CD8-positive, alpha-beta memory T cell (primary cell): ENCODE measurements at regions not wholly inside any gene's neighbourhood (a gene's known extent, or its start where the extent isn't known, plus 50 kb on each side); places are given as distances from the start of the nearest gene placed in this dataset.

Experiments
- CTCF ChIA-PET: fragments of 350-600 bp; sonication (Branson Sonifier 250); formaldehyde crosslinking; loops from one replicate; lab custom pipeline; 2021; ENCODE audit warnings: antibody characterized with exemption; lab: Charles Lee
- POLR2A ChIA-PET: fragments of 350-600 bp; sonication (Branson Sonifier 250); formaldehyde crosslinking; loops from one replicate; lab custom pipeline; 2021; ENCODE audit warnings: antibody characterized with exemption; lab: Charles Lee
- DNase-seq, 5 donors: peaks; one replicate each; pipeline versions ENCODE4 v3.0.0 to v3.0.0-alpha.2; 2020 to 2022; ENCODE audit warnings: mixed read lengths in 1 of 5
- H3K27ac ChIP-seq: one replicate; pipeline ENCODE4 v1.7.0; 2013; ENCODE audit warnings: low read depth, mild to moderate bottlenecking, low read length, moderate library complexity
- H3K27me3 ChIP-seq: 2 replicates; pipeline ENCODE4 v1.7.0; 2013; ENCODE audit warnings: low read length, mild to moderate bottlenecking; ENCODE audit not compliant: insufficient read depth, poor library complexity, severe bottlenecking
- H3K36me3 ChIP-seq: 2 replicates; pipeline ENCODE4 v1.7.0; 2013; ENCODE audit warnings: mild to moderate bottlenecking, low read length, moderate library complexity; ENCODE audit not compliant: insufficient read depth
- H3K4me1 ChIP-seq: 2 replicates; pipeline ENCODE4 v1.7.0; 2013; ENCODE audit warnings: mild to moderate bottlenecking, low read length, moderate library complexity; ENCODE audit not compliant: insufficient read depth
- H3K4me3 ChIP-seq: 2 replicates; pipeline ENCODE4 v1.7.0; 2013; ENCODE audit warnings: mild to moderate bottlenecking, low read length
- H3K9me3 ChIP-seq: 2 replicates; pipeline ENCODE4 v1.7.0; 2013; ENCODE audit warnings: mild to moderate bottlenecking, low read length
- H3K27ac Mint-ChIP-seq, 8 donors: one replicate each; pipeline ENCODE4 v1.8.0; 2020 to 2021; ENCODE audit warnings: mixed read lengths in 8 of 8, mild to moderate bottlenecking in 6 of 8, inconsistent platforms in 3 of 8, moderate library complexity in 3 of 8
- H3K27me3 Mint-ChIP-seq, 2 donors: one replicate each; pipeline ENCODE4 v1.8.0; 2020 to 2021; ENCODE audit warnings: mixed read lengths in 2 of 2, mild to moderate bottlenecking in 1 of 2, moderate library complexity in 1 of 2
- H3K36me3 Mint-ChIP-seq, 3 donors: one replicate each; pipeline ENCODE4 v1.8.0; 2020 to 2021; ENCODE audit warnings: mixed read lengths in 3 of 3, inconsistent platforms in 1 of 3, mild to moderate bottlenecking in 1 of 3
- H3K4me1 Mint-ChIP-seq, 3 donors: one replicate each; pipeline ENCODE4 v1.8.0; 2020 to 2021; ENCODE audit warnings: mixed read lengths in 3 of 3, inconsistent platforms in 1 of 3, mild to moderate bottlenecking in 1 of 3
- H3K4me3 Mint-ChIP-seq, 7 donors: one replicate each; pipeline ENCODE4 v1.8.0; 2020 to 2021; ENCODE audit warnings: mixed read lengths in 7 of 7, mild to moderate bottlenecking in 6 of 7, moderate library complexity in 4 of 7, inconsistent platforms in 2 of 7
- H3K9me3 Mint-ChIP-seq, 5 donors: one replicate each; pipeline ENCODE4 v1.8.0; 2020 to 2022; ENCODE audit warnings: mixed read lengths in 5 of 5, mild to moderate bottlenecking in 3 of 5, moderate library complexity in 2 of 5, inconsistent platforms in 1 of 5

GRCh38 chr5:118703241-118703640 lies 285.1 kb downstream of the DTWD2 start:
- H3K27ac ChIP-seq = no peak overlapping the region
- no peaks in the 10 kb centered on the region for H3K27me3 ChIP-seq
- H3K4me1 ChIP-seq = no peaks in the 10 kb centered on the region
- H3K36me3 ChIP-seq = no peaks in the 10 kb centered on the region
- Mint-ChIP-seq H3K36me3 (peaks cover 0 to 3% (median 0%) of the 10 kb centered on the region in 3 donors), H3K4me3 (no peak overlapping the region), H3K27me3 (no peaks in the 10 kb centered on the region), H3K27ac (no peak overlapping the region), H3K9me3 (peaks cover 17 to 30% (median 23%) of the 10 kb centered on the region in 5 donors), H3K4me1 (no peaks in the 10 kb centered on the region)
- POLR2A ChIA-PET = no interaction called here
- no peaks in the 10 kb centered on the region for H3K9me3 ChIP-seq
- no peak overlapping the region for H3K4me3 ChIP-seq
- CTCF ChIA-PET = no interaction called here
- DNase-seq = no peak

GRCh38 chr5:118701791-118702190 lies 286.6 kb downstream of the DTWD2 start:
- H3K36me3 ChIP-seq = no peaks in the 10 kb centered on the region
- DNase-seq = no peak
- H3K27me3 ChIP-seq = no peaks in the 10 kb centered on the region
- H3K27ac ChIP-seq = no peak overlapping the region
- no peaks in the 10 kb centered on the region for H3K9me3 ChIP-seq
- no peak overlapping the region for H3K27ac Mint-ChIP-seq
- peaks cover 17 to 30% (median 23%) of the 10 kb centered on the region in 5 donors for H3K9me3 Mint-ChIP-seq
- ChIA-PET POLR2A (no interaction called here), CTCF (no interaction called here)
- no peak overlapping the region for H3K4me3 Mint-ChIP-seq
- H3K4me1 Mint-ChIP-seq = no peaks in the 10 kb centered on the region
- no peak overlapping the region for H3K4me3 ChIP-seq
- H3K36me3 Mint-ChIP-seq = peaks cover 0 to 3% (median 0%) of the 10 kb centered on the region in 3 donors
- H3K27me3 Mint-ChIP-seq = no peaks in the 10 kb centered on the region
- H3K4me1 ChIP-seq = no peaks in the 10 kb centered on the region

GRCh38 chr5:118700510-118700909 lies 287.8 kb downstream of the DTWD2 start:
- no peak overlapping the region for H3K27ac Mint-ChIP-seq
- no peaks in the 10 kb centered on the region for H3K27me3 ChIP-seq
- H3K36me3 Mint-ChIP-seq = peaks cover 0 to 3% (median 0%) of the 10 kb centered on the region in 3 donors
- CTCF ChIA-PET = no interaction called here
- H3K4me1 Mint-ChIP-seq = no peaks in the 10 kb centered on the region
- H3K4me1 ChIP-seq = no peaks in the 10 kb centered on the region
- no peak overlapping the region for H3K4me3 Mint-ChIP-seq
- H3K4me3 ChIP-seq = no peak overlapping the region
- DNase-seq = no peak
- H3K9me3 Mint-ChIP-seq = peaks cover 15 to 30% (median 23%) of the 10 kb centered on the region in 5 donors
- POLR2A ChIA-PET = no interaction called here
- H3K27me3 Mint-ChIP-seq = no peaks in the 10 kb centered on the region
- no peaks in the 10 kb centered on the region for H3K36me3 ChIP-seq
- H3K9me3 ChIP-seq = no peaks in the 10 kb centered on the region
- no peak overlapping the region for H3K27ac ChIP-seq

- Mint-ChIP-seq H3K27ac (no peak overlapping the region), H3K4me3 (no peak overlapping the region), H3K9me3 (peaks cover 4 to 20% (median 16%) of the 10 kb centered on the region in 5 donors), H3K4me1 (no peaks in the 10 kb centered on the region), H3K36me3 (no peaks in the 10 kb centered on the region), H3K27me3 (no peaks in the 10 kb centered on the region)
- no peaks in the 10 kb centered on the region for H3K36me3 ChIP-seq
- no peak for DNase-seq
- H3K27me3 ChIP-seq = no peaks in the 10 kb centered on the region
- no peak overlapping the region for H3K27ac ChIP-seq
- H3K4me3 ChIP-seq = no peak overlapping the region
- no peaks in the 10 kb centered on the region for H3K4me1 ChIP-seq
- ChIA-PET CTCF (no interaction called here), POLR2A (no interaction called here)
- no peaks in the 10 kb centered on the region for H3K9me3 ChIP-seq
Measured at GRCh38 chr5:118698774-118699173, 289.6 kb downstream of the DTWD2 start.

GRCh38 chr5:118696076-118696475 lies 292.3 kb downstream of the DTWD2 start:
- no peaks in the 10 kb centered on the region for H3K27me3 Mint-ChIP-seq
- Histone ChIP-seq H3K9me3 (no peaks in the 10 kb centered on the region), H3K27ac (no peak overlapping the region), H3K4me1 (no peaks in the 10 kb centered on the region), H3K36me3 (no peaks in the 10 kb centered on the region), H3K27me3 (no peaks in the 10 kb centered on the region), H3K4me3 (no peak overlapping the region)
- ChIA-PET CTCF (no interaction called here), POLR2A (no interaction called here)
- H3K9me3 Mint-ChIP-seq = peaks cover 0 to 6% (median 4%) of the 10 kb centered on the region in 5 donors
- no peak for DNase-seq
- H3K4me3 Mint-ChIP-seq = no peak overlapping the region
- H3K27ac Mint-ChIP-seq = no peak overlapping the region
- H3K4me1 Mint-ChIP-seq = no peaks in the 10 kb centered on the region
- H3K36me3 Mint-ChIP-seq = no peaks in the 10 kb centered on the region

GRCh38 chr5:118692811-118693342 lies 295.5 kb downstream of the DTWD2 start:
- Mint-ChIP-seq H3K4me3 (no peak overlapping the region), H3K27ac (no peak overlapping the region), H3K9me3 (no peaks in the 10 kb centered on the region), H3K36me3 (no peaks in the 10 kb centered on the region), H3K4me1 (no peaks in the 10 kb centered on the region), H3K27me3 (no peaks in the 10 kb centered on the region)
- ChIA-PET POLR2A (no interaction called here), CTCF (no interaction called here)
- H3K4me1 ChIP-seq = no peaks in the 10 kb centered on the region
- no peak for DNase-seq
- no peaks in the 10 kb centered on the region for H3K9me3 ChIP-seq
- H3K27ac ChIP-seq = no peak overlapping the region
- H3K4me3 ChIP-seq = no peak overlapping the region
- H3K27me3 ChIP-seq = no peaks in the 10 kb centered on the region
- no peaks in the 10 kb centered on the region for H3K36me3 ChIP-seq

GRCh38 chr5:118687661-118688621 lies 300.4 kb downstream of the DTWD2 start:
- H3K27ac ChIP-seq = no peak overlapping the region
- no peak overlapping the region for H3K27ac Mint-ChIP-seq
- no peaks in the 10 kb centered on the region for H3K27me3 ChIP-seq
- no peaks in the 10 kb centered on the region for H3K9me3 ChIP-seq
- POLR2A ChIA-PET = no interaction called here
- no peak for DNase-seq
- no peak overlapping the region for H3K4me3 Mint-ChIP-seq
- H3K36me3 Mint-ChIP-seq = no peaks in the 10 kb centered on the region
- H3K36me3 ChIP-seq = no peaks in the 10 kb centered on the region
- H3K4me1 ChIP-seq = no peaks in the 10 kb centered on the region
- H3K27me3 Mint-ChIP-seq = no peaks in the 10 kb centered on the region
- H3K4me1 Mint-ChIP-seq = no peaks in the 10 kb centered on the region
- H3K4me3 ChIP-seq = no peak overlapping the region
- H3K9me3 Mint-ChIP-seq = peaks cover 0 to 4% (median 0%) of the 10 kb centered on the region in 5 donors
- CTCF ChIA-PET = interaction anchor here (0.6 kb wide), 1 partner anchor 707 kb away, joined by 3 read pairs; no protein-coding TSS in a partner anchor

GRCh38 chr5:118687100-118687499 lies 301.2 kb downstream of the DTWD2 start:
- CTCF ChIA-PET = no interaction called here
- POLR2A ChIA-PET = no interaction called here
- DNase-seq = no peak
- Histone ChIP-seq H3K27me3 (no peaks in the 10 kb centered on the region), H3K4me3 (no peak overlapping the region), H3K4me1 (no peaks in the 10 kb centered on the region), H3K36me3 (no peaks in the 10 kb centered on the region), H3K9me3 (no peaks in the 10 kb centered on the region), H3K27ac (no peak overlapping the region)
- Mint-ChIP-seq H3K9me3 (peaks cover 0 to 4% (median 0%) of the 10 kb centered on the region in 5 donors), H3K27ac (no peak overlapping the region), H3K27me3 (no peaks in the 10 kb centered on the region), H3K4me1 (no peaks in the 10 kb centered on the region), H3K36me3 (no peaks in the 10 kb centered on the region), H3K4me3 (no peak overlapping the region)
